ENCODE measurements at regions not wholly inside any gene's neighbourhood (a gene's known extent, or its start where the extent isn't known, plus 50 kb on each side); places are given as distances from the start of the nearest gene placed in this dataset.

GRCh38 chr6:150661216-150662007, 61.7 kb downstream of the PLEKHG1 start:
- no peak for DNase-seq (ENCODE audit: low spot score)
- TF ChIP-seq CTCF (IDR thresholded peaks at IDR 0.05), result no peak
- no peak overlapping the region for H3K4me3 ChIP-seq
- no peak overlapping the region for H3K27ac ChIP-seq

- Histone ChIP-seq H3K27ac (no peak overlapping the region), H3K4me3 (no peak overlapping the region)
- no peak for DNase-seq (ENCODE audit: low spot score)
- no peak for TF ChIP-seq CTCF (IDR thresholded peaks at IDR 0.05)
Measured at GRCh38 chr6:150662814-150663213, 63.1 kb downstream of the PLEKHG1 start.

- Histone ChIP-seq H3K4me3 (no peak overlapping the region), H3K27ac (no peak overlapping the region)
- no peak for TF ChIP-seq CTCF (IDR thresholded peaks at IDR 0.05)
- no peak for DNase-seq (ENCODE audit: low spot score)
Measured at GRCh38 chr6:150664091-150664490, 64.4 kb downstream of the PLEKHG1 start.

GRCh38 chr6:150666071-150666470, 66.4 kb downstream of the PLEKHG1 start:
- DNase-seq (ENCODE audit: low spot score), result no peak
- Histone ChIP-seq H3K4me3 (no peak overlapping the region), H3K27ac (peak overlapping the region in 1 of 2 donors; percentile 59)

GRCh38 chr6:150667359-150667758, 67.7 kb downstream of the PLEKHG1 start:
- peak overlapping the region in 1 of 2 donors; percentile 55 for H3K27ac ChIP-seq

More at GRCh38 chr6:150666071-150666470, 66.4 kb downstream of the PLEKHG1 start:
- TF ChIP-seq CTCF (IDR thresholded peaks at IDR 0.05), result no peak

GRCh38 chr6:150667977-150668716, 68.5 kb downstream of the PLEKHG1 start:
- TF ChIP-seq CTCF (IDR thresholded peaks at IDR 0.05), result no peak
- DNase-seq (ENCODE audit: low spot score), result peak; percentile 87

More at GRCh38 chr6:150667359-150667758, 67.7 kb downstream of the PLEKHG1 start:
- no peak for DNase-seq (ENCODE audit: low spot score)
- no peak overlapping the region for H3K4me3 ChIP-seq
- no peak for TF ChIP-seq CTCF (IDR thresholded peaks at IDR 0.05)

More at GRCh38 chr6:150667977-150668716, 68.5 kb downstream of the PLEKHG1 start:
- Histone ChIP-seq H3K4me3 (no peak overlapping the region), H3K27ac (peak overlapping the region in 1 of 2 donors; percentile 55)
